GM21423 (cell line): ENCODE measurements at regions not wholly inside any gene's neighbourhood (a gene's known extent, or its start where the extent isn't known, plus 50 kb on each side); places are given as distances from the start of the nearest gene placed in this dataset.
"Not testable (repeated sequence)": the region's sequence is repeated elsewhere in the genome, so short reads cannot be mapped to it uniquely, and the experiment has no call there.

Experiments used
- ATAC-seq: cut with Tn5 transposase; IDR thresholded peaks from one replicate; pipeline ENCODE4 v1.9.1; 2021; ENCODE audit warnings: mild to moderate bottlenecking, moderate library complexity; ENCODE audit not compliant: unreplicated experiment

- not testable (repeated sequence) for ATAC-seq
Measured at GRCh38 chr17:64800987-64801386, 118.3 kb downstream of the LRRC37A3 start.

GRCh38 chr17:64800361-64800895, 118.8 kb downstream of the LRRC37A3 start:
- not testable (repeated sequence) for ATAC-seq

GRCh38 chr17:64799543-64800188, 119.6 kb downstream of the LRRC37A3 start:
- ATAC-seq, result not testable (repeated sequence)

- ATAC-seq, result not testable (repeated sequence)
Measured at GRCh38 chr17:64798961-64799360, 120.3 kb downstream of the LRRC37A3 start.

- ATAC-seq, result not testable (repeated sequence)
Measured at GRCh38 chr17:64798489-64798790, 120.8 kb downstream of the LRRC37A3 start.

GRCh38 chr17:64797746-64798488, 121.4 kb downstream of the LRRC37A3 start:
- not testable (repeated sequence) for ATAC-seq

GRCh38 chr17:64795342-64795741, 123.9 kb downstream of the LRRC37A3 start:
- not testable (repeated sequence) for ATAC-seq

GRCh38 chr17:64794548-64795274, 124.6 kb downstream of the LRRC37A3 start:
- not testable (repeated sequence) for ATAC-seq

GRCh38 chr17:64794113-64794512, 125.2 kb downstream of the LRRC37A3 start:
- ATAC-seq, result not testable (repeated sequence)

- peak; percentile 46 for ATAC-seq
Measured at GRCh38 chr17:64792793-64793575, 126.3 kb downstream of the LRRC37A3 start.

- ATAC-seq, result not testable (repeated sequence)
Measured at GRCh38 chr17:64792276-64792675, 127.0 kb downstream of the LRRC37A3 start.

- not testable (repeated sequence) for ATAC-seq
Measured at GRCh38 chr17:64791691-64792090, 127.6 kb downstream of the LRRC37A3 start.

- ATAC-seq, result not testable (repeated sequence)
Measured at GRCh38 chr17:64791226-64791625, 128.1 kb downstream of the LRRC37A3 start.

GRCh38 chr17:64790690-64791089, 128.6 kb upstream of the SMURF2 start:
- ATAC-seq, result not testable (repeated sequence)

GRCh38 chr17:64790193-64790592, 128.1 kb upstream of the SMURF2 start:
- ATAC-seq, result not testable (repeated sequence)

GRCh38 chr17:64789061-64789445, 126.9 kb upstream of the SMURF2 start:
- ATAC-seq, result not testable (repeated sequence)

GRCh38 chr17:64788286-64789060, 126.4 kb upstream of the SMURF2 start:
- no peak for ATAC-seq

GRCh38 chr17:64787921-64788271, 125.8 kb upstream of the SMURF2 start:
- no peak for ATAC-seq

- ATAC-seq, result no peak
Measured at GRCh38 chr17:64787255-64787920, 125.3 kb upstream of the SMURF2 start.
